ENCODE measurements at regions not wholly inside any gene's neighbourhood (a gene's known extent, or its start where the extent isn't known, plus 50 kb on each side); places are given as distances from the start of the nearest gene placed in this dataset.

DNA sequence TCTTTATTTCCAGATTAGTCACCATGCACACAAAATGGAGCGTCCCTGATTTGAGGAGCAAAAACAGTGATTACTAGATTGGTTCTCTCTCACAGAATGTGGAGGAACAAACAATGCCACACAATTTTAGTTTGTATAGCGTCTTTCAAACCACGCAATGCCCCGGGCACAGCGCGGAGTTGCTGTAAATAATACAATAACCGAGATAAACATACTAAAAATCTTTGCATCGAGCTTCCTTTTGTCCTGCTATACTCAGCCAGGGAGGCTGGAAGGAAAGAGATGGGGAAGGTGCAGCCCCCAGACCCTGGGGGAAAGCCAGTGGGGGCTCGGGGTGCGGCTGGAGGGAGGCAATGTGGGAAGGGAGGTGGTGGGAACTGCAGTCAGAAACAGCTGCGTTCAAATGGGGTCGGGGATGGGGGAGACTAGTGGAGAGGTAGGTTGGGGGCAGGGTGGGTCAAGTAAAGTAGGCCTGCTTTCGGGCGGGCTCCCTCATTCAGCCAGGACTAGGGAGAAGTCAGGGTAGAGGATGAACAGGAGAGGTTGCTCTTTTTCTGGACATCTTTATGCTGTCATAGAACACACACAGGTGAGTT is 366.3 kb downstream of the RPS6KC1 start:
- TF ChIP-seq, protein P1, sequence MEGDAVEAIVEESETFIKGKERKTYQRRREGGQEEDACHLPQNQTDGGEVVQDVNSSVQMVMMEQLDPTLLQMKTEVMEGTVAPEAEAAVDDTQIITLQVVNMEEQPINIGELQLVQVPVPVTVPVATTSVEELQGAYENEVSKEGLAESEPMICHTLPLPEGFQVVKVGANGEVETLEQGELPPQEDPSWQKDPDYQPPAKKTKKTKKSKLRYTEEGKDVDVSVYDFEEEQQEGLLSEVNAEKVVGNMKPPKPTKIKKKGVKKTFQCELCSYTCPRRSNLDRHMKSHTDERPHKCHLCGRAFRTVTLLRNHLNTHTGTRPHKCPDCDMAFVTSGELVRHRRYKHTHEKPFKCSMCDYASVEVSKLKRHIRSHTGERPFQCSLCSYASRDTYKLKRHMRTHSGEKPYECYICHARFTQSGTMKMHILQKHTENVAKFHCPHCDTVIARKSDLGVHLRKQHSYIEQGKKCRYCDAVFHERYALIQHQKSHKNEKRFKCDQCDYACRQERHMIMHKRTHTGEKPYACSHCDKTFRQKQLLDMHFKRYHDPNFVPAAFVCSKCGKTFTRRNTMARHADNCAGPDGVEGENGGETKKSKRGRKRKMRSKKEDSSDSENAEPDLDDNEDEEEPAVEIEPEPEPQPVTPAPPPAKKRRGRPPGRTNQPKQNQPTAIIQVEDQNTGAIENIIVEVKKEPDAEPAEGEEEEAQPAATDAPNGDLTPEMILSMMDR (optimal IDR thresholded peaks at IDR 0.05 in 1 of 3, IDR thresholded peaks at IDR 0.05 in 1 of 3, conservative IDR thresholded peaks at IDR 0.05 in 1 of 3; ENCODE audit: extremely low read depth in 1 of 3, insufficient read depth in 2 of 3, low read length in 3 of 3) = no peak
- TF ChIP-seq EZH2 (IDR thresholded peaks at IDR 0.05; ENCODE audit: low read length) = no peak
